ENCODE measurements at regions not wholly inside any gene's neighbourhood (a gene's known extent, or its start where the extent isn't known, plus 50 kb on each side); places are given as distances from the start of the nearest gene placed in this dataset.

GRCh38 chr4:163892417-163892816 is 397.9 kb downstream of the TMA16 start:
- no peak for DNase-seq

- no peak for DNase-seq
Measured at GRCh38 chr4:163895378-163896005, 401.0 kb downstream of the TMA16 start.

GRCh38 chr4:163901319-163901718 is 406.8 kb downstream of the TMA16 start:
- DNase-seq, result no peak

GRCh38 chr4:163902417-163902816 is 407.9 kb downstream of the TMA16 start:
- DNase-seq, result no peak

- DNase-seq, result no peak
Measured at GRCh38 chr4:163911891-163912290, 417.4 kb downstream of the TMA16 start.

- no peak for DNase-seq
Measured at GRCh38 chr4:163913571-163913970, 419.1 kb downstream of the TMA16 start.

- no peak for DNase-seq
Measured at GRCh38 chr4:163915896-163916295, 421.4 kb downstream of the TMA16 start.

GRCh38 chr4:163920426-163920825 is 425.9 kb downstream of the TMA16 start:
- no peak for DNase-seq

- no peak for DNase-seq
Measured at GRCh38 chr4:163922302-163922701, 427.8 kb downstream of the TMA16 start.

- no peak for DNase-seq
Measured at GRCh38 chr4:163923092-163923491, 428.6 kb downstream of the TMA16 start.

GRCh38 chr4:163930086-163930485 is 435.6 kb downstream of the TMA16 start:
- no peak for DNase-seq

- DNase-seq, result no peak
Measured at GRCh38 chr4:163932504-163932903, 438.0 kb downstream of the TMA16 start.

- no peak for DNase-seq
Measured at GRCh38 chr4:163939597-163939996, 445.1 kb downstream of the TMA16 start.

GRCh38 chr4:163941221-163941905 is 446.9 kb downstream of the TMA16 start:
- no peak for DNase-seq

GRCh38 chr4:163948920-163949455 is 454.5 kb downstream of the TMA16 start:
- DNase-seq, result no peak

GRCh38 chr4:163949976-163950601 is 455.6 kb downstream of the TMA16 start:
- DNase-seq, result no peak

GRCh38 chr4:163955288-163955687 is 460.8 kb downstream of the TMA16 start:
- no peak for DNase-seq

- DNase-seq, result no peak
Measured at GRCh38 chr4:163958751-163959150, 464.3 kb downstream of the TMA16 start.

- DNase-seq, result no peak
Measured at GRCh38 chr4:163959932-163960331, 465.4 kb downstream of the TMA16 start.

- no peak for DNase-seq
Measured at GRCh38 chr4:163966612-163967011, 472.1 kb downstream of the TMA16 start.

GRCh38 chr4:163967263-163967662 is 472.8 kb downstream of the TMA16 start:
- DNase-seq, result no peak

- DNase-seq, result no peak
Measured at GRCh38 chr4:163967710-163968109, 473.2 kb downstream of the TMA16 start.

- DNase-seq, result no peak
Measured at GRCh38 chr4:163969291-163969690, 474.8 kb downstream of the TMA16 start.

GRCh38 chr4:163976588-163976987 is 482.1 kb downstream of the TMA16 start:
- no peak for DNase-seq

Data from activated T-cell treated with anti-CD3 and anti-CD28 coated beads, Interleukin-2, amount 50 U/mL, for 1 hour (primary cell).